CD4-positive, alpha-beta T cell treated with Interleukin-15 for 1 hour (primary cell): ENCODE measurements at regions not wholly inside any gene's neighbourhood (a gene's known extent, or its start where the extent isn't known, plus 50 kb on each side); places are given as distances from the start of the nearest gene placed in this dataset.

Source experiments
- DNase-seq: peaks from one replicate; pipeline ENCODE4 v3.0.0-alpha.2; 2020

DNA sequence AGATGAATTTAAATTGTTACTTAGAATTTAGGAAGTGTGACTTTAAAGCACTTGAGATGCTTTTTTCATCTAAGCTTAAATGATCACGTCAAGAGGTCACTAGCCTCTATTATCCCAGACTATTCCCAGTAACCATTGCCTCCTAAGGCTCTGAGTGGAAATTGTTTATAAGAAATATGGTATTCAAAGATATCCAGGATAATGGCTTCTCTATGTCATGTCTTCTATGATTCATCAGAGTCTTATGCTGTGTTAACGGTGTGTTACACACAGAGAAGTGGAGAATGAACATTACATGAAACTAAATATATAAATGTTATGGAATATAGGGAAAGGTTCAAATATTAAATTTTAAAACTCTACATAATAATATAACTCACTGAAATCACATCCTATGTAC is 79.8 kb upstream of the NBEA start:
- DNase-seq = no peak

GRCh38 chr13:34862716-34863115 is 79.4 kb upstream of the NBEA start:
- DNase-seq = no peak

DNA sequence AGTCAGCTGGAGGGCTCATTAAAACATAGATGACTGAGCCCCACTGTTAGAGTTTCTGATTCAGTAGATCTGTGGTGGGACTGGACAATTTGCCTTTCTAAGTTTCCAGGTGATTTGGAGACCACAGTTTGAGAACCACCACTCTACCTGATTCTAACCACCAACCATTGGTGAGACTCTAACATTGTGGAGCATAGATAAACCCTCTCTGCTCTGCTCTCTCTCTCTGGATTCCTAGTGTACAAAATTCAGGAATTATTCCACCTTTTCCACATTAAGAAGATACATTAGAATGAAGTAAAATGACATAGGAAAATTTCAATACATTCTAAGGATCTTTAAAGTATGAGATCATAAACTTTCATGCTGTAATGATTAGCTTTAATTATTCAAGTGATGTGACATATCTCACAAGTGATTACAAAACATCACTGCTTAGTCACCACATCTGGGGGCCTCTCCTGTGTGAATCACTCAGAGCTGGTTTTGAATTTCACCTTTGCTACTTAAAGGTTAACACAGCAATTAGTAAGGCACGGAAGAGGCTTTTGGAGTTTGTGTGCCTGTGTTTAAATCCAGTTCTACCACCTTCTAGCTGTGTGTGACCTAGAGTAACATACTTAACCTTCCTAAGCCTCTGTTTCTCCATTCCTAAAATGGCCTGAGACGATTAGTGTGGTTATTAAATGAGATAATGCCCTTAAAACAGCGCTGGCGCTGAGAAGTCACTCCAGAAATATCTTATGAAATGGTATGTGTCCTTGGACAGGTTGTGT is 78.5 kb upstream of the NBEA start:
- DNase-seq = no peak

DNA sequence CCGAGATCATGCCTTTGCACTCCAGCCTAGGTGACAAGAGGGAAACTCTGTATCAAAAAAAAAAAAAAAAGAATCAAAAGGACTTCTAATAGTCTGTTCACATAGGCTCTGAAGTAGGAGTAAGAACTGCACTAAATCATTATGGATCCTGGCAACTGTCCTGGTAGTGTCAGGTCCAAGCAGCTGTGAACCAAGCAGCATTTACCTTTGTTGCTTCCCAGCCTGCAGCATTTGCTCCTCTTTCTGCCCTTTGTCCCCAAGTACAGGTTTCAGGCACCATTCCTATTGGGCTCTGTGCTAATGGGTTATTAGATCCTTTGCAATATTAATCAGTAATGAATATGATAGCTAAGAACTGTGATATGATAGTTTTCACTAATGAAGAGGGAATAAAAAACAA is 77.4 kb upstream of the NBEA start:
- no peak for DNase-seq

DNA sequence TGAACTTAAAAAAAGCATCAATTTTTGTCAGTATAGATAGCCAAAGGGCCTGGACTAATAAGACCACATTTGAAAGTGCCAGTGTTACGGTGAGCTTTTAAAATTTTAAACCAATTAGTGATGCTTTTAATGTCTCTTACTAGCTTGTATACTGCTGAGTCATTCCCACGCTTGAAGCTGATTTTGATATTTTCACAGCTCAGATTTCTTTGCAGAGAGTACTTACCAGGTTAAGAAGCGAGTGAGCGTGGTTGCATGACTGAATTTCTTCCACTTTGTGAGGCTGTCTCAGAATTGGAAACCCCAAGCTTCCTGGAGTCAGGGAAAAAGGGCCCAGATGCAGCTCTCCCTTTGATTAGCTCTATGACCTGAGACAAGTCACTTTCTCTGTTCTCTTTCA is 74.5 kb upstream of the NBEA start:
- DNase-seq = no peak

DNA sequence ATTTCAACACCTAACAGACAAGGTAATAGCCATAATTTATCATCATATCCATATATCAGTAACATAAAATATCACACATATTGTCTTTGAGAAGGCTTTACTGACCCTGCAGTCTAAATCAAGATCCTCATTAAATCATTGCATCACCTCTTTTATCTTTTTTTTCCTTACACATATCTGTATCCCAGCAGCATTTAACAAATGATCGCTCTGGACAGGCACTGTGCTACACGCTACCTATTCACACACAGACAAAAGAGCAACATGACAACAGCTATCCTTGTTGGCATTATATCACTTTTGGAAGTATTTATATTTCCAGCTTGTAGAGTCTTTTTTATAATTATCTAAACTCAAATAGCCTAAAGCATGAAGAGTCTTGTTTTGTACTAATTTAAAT is 73.3 kb upstream of the NBEA start:
- DNase-seq = no peak

DNA sequence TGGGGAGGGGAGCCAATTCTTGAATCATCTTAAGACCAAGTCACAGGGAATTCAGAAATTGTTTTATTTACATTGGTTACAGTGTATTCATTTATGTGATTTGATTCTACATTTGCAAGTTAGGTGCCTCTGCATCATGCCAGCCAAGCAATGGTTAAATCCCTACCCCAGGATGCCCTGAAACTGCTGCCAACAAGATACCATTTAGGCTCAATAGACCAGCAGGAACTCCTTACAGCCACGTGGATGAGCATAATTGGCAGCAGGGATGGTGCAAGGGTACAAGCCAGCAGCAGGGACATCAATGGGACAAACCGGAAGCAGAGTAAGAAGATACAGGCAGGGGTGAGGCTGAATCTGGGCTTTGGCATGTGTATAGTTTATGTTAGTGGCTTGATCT is 72.4 kb upstream of the NBEA start:
- DNase-seq = no peak

- no peak for DNase-seq
These were observed 63.7 kb upstream of the NBEA start for GRCh38 chr13:34878329-34878728.

DNA sequence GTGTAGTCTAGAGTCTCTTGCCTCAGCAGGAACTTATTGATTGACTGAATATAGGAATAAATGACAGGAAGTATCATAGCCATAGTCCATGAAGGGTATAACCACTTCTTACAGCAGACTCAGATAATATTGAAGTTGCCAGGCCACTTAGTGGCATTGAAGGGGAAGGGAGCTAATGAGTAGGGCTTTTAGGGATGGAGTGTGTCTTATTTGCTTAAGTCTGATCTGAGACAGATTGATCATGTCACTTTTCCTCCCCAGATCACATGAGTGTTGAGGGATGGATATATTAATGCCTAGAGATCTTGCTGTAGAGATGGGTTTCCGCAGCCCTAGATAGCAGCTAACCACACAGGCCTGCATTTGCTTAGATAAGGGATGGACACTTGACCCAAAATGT is 62.2 kb upstream of the NBEA start:
- DNase-seq = no peak

GRCh38 chr13:34881494-34881893 is 60.6 kb upstream of the NBEA start:
- no peak for DNase-seq

DNA sequence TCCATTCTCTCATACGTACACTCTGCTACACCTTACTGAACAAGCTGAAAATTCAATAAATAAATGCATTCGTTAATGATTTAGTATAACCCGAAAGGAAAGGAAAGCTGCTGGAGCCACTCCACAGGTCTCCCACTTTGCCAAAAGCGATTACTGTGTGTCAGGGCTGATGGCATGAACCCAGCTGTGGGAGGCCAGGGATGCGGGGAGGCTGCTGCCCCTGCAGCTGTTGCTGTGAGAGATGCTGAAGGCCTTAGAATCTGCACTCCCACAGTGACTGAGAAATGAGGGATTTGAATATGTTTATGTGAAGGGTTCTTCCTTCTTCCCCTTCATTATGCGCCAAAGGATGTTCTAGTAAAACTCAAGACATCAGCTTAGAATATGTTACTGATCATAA is 58.7 kb upstream of the NBEA start:
- DNase-seq = no peak

DNA sequence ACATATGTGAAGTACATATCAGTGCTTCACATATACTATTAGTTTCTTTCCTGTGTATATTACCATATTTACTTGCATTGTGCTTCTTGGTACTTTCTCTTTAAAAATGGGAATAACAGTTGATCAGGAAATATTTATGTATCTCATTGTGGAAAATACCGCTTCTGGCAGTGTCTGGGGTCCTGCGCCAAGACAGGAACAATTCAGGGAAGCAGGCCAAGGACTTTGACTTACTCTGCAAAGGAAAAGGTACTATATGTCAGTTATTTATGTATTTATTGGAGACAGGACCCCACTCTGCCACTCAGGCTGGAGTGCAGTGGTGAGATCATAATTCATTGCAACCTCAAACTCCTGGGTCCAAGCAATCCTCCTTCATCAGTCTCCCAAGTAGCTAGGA is 57.7 kb upstream of the NBEA start:
- DNase-seq = no peak

DNA sequence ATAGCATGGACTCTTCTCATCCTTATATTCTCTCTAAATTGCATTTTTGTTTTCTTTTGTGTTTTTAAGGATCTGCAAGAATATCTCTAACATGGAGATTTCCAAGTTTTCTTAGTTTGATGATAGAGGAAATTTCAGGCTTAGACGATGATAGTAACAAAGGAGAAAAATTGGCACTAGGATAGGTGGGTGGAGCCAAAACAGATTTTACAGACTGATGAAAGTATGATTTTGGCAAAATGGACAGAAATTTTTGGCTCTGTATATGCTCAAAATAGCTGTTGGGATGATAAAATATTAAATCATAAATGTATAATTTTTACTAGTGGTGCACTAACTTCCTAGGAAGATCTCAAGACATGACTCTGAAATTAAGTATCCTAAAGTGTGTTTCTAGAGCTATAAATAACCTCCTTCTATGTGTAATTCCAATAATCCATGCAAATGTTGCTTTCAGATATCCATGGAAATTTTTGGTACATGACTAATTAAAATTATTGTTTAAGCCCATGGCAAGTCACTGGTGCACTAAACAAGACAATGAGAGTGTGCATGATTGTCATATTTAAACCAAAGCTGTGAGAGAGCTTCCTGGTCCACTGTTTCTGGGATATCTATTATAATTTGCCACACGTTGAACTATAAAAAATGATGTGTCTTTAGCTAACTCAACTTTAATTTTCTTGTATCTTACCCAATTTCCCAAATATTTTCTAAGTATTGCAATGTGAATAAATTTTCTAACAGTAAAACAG is 55.8 kb upstream of the NBEA start:
- DNase-seq = no peak

- no peak for DNase-seq
These were observed 55.1 kb upstream of the NBEA start for GRCh38 chr13:34886987-34887386.
